HCT116 (cell line): ENCODE measurements at regions not wholly inside any gene's neighbourhood (a gene's known extent, or its start where the extent isn't known, plus 50 kb on each side); places are given as distances from the start of the nearest gene placed in this dataset.

Source experiments
- ATAC-seq: fragments of 200-7000 bp; cut with Tn5 transposase; 2 replicates; pipeline ENCODE4 v1.9.1; 2020; ENCODE audit warnings: mild to moderate bottlenecking, moderate library complexity
- BruUV-seq: library from RNA; stranded (reverse); fragments of 400-500 nt; replicated peaks from 2 replicates; lab custom pipeline; 2021; lab: Mats Ljungman, UMichigan
- CTCF ChIA-PET: fragments of 300-600 bp; sonication (Branson Sonifier 250); formaldehyde crosslinking; loops from one replicate; lab custom pipeline; 2021; ENCODE audit warnings: antibody characterized with exemption; lab: Charles Lee
- POLR2A ChIA-PET: fragments of 300-600, 350-600 bp; sonication (Branson Sonifier 250); formaldehyde crosslinking; loops from one replicate; lab custom pipeline; 2021; ENCODE audit warnings: antibody characterized with exemption; lab: Charles Lee
- RAD21 ChIA-PET, 2 experiments: fragments of 300-600 bp; sonication (Branson Sonifier 250); formaldehyde crosslinking; loops; one replicate each; lab custom pipeline; 2023; ENCODE audit warnings: low total read pairs in 2 of 2; ENCODE audit not compliant: uncharacterized antibody in 2 of 2, unreplicated experiment in 2 of 2, low non-redundant PET in 1 of 2; lab: Charles Lee
- DNase-seq: peaks from one replicate; pipeline ENCODE4 v3.0.0-alpha.2; 2010; ENCODE audit warnings: low read depth, low spot score
- H2AFZ ChIP-seq: fragments of 200-600 bp; shearing (Covaris generic), sonication (generic); 2 replicates; pipeline ENCODE4 v1.6.1; 2017; ENCODE audit warnings: low read depth, mixed run types, mixed read lengths, antibody characterized with exemption, low read length; ENCODE audit not compliant: poor library complexity, severe bottlenecking
- H3K27ac ChIP-seq: 2 replicates; pipeline ENCODE4 v1.5.1; 2012; ENCODE audit warnings: low read depth, low read length
- H3K27me3 ChIP-seq: fragments of 200-600 bp; sonication (generic); 2 replicates; pipeline ENCODE4 v1.6.1; 2016; ENCODE audit warnings: mixed run types, low read length, mixed read lengths; ENCODE audit not compliant: insufficient read depth
- H3K36me3 ChIP-seq, 2 experiments: fragments of 200-500 bp in 1 of 2; fragments of 200-600 bp in 1 of 2; sonication (Bioruptor generic) in 1 of 2; sonication (generic) in 1 of 2; 2 replicates each; pipeline versions ENCODE4 v1.5.1 to v1.6.1; 2014 to 2016; ENCODE audit warnings: low read length in 2 of 2, inconsistent platforms in 1 of 2, mixed read lengths in 1 of 2, mixed run types in 1 of 2; ENCODE audit not compliant: insufficient read depth in 2 of 2, control insufficient read depth in 1 of 2
- H3K4me1 ChIP-seq, 2 experiments: fragments of 200-600 bp in 1 of 2; sonication (generic) in 1 of 2; 2 replicates each; pipeline versions ENCODE4 v1.5.1 to v1.6.1; 2012 to 2017; ENCODE audit warnings: low read length in 2 of 2, inconsistent platforms in 1 of 2, mild to moderate bottlenecking in 1 of 2, mixed read lengths in 1 of 2, mixed run types in 1 of 2, moderate library complexity in 1 of 2; ENCODE audit not compliant: insufficient read depth in 2 of 2, control insufficient read depth in 1 of 2
- H3K4me2 ChIP-seq: fragments of 200-600 bp; sonication (generic); 2 replicates; pipeline ENCODE4 v1.6.1; 2017; ENCODE audit warnings: mixed run types, low read length, mixed read lengths
- H3K4me3 ChIP-seq, 2 experiments: fragments of 200-600 bp in 1 of 2; sonication (generic) in 1 of 2; replicated peaks in 1 of 2; 2 replicates each; pipeline ENCODE4 v1.5.1; 2011 to 2016; ENCODE audit warnings: low read length in 2 of 2, control low read depth in 1 of 2, low read depth in 1 of 2, mild to moderate bottlenecking in 1 of 2, mixed read lengths in 1 of 2, mixed run types in 1 of 2
- H3K79me2 ChIP-seq: fragments of 200-600 bp; sonication (generic); 2 replicates; pipeline ENCODE4 v1.6.1; 2017; ENCODE audit warnings: mild to moderate bottlenecking, mixed run types, low read length, moderate library complexity, mixed read lengths; ENCODE audit not compliant: insufficient read depth
- H3K9ac ChIP-seq: fragments of 200-600 bp; sonication (generic); 2 replicates; pipeline ENCODE4 v1.6.1; 2016; ENCODE audit warnings: low read length, mixed read lengths
- H3K9me2 ChIP-seq: fragments of 200-600 bp; sonication (generic), shearing (Covaris generic); 2 replicates; pipeline ENCODE4 v1.6.1; 2017; ENCODE audit warnings: mixed run types, mild to moderate bottlenecking, moderate library complexity; ENCODE audit not compliant: insufficient read depth
- H3K9me3 ChIP-seq, 2 experiments: fragments of 200-500 bp in 1 of 2; fragments of 200-600 bp in 1 of 2; sonication (Bioruptor generic) in 1 of 2; sonication (generic) in 1 of 2; 2 replicates each; pipeline ENCODE4 v1.6.1; 2014 to 2017; ENCODE audit warnings: low read length in 2 of 2, mixed read lengths in 2 of 2, inconsistent platforms in 1 of 2, low read depth in 1 of 2, mild to moderate bottlenecking in 1 of 2, mixed run types in 1 of 2, moderate library complexity in 1 of 2; ENCODE audit not compliant: control insufficient read depth in 1 of 2, insufficient read depth in 1 of 2
- H4K20me1 ChIP-seq: fragments of 200-600 bp; sonication (generic), shearing (Covaris generic); 2 replicates; pipeline ENCODE4 v1.6.1; 2017; ENCODE audit warnings: mixed run types, mild to moderate bottlenecking, moderate library complexity; ENCODE audit not compliant: insufficient read depth
- CEBPB ChIP-seq: IDR thresholded peaks from 2 replicates; pipeline ENCODE4 v1.6.1; 2012; ENCODE audit warnings: low read depth
- CTCF ChIP-seq, 3 experiments: fragments of 200-600 bp in 1 of 3; sonication (generic) in 1 of 3; IDR thresholded peaks in 2 of 3; conservative IDR thresholded peaks in 1 of 3; 2 replicates each; pipeline ENCODE4 v1.5.1; 2012 to 2017; ENCODE audit warnings: low read depth in 2 of 3, low read length in 2 of 3, antibody characterized with exemption in 1 of 3, borderline replicate concordance in 1 of 3, control low read depth in 1 of 3, mild to moderate bottlenecking in 1 of 3, mixed read lengths in 1 of 3, mixed run types in 1 of 3, moderate library complexity in 1 of 3; ENCODE audit not compliant: insufficient read depth in 1 of 3
- ELF1 ChIP-seq: IDR thresholded peaks from 2 replicates; pipeline ENCODE4 v1.6.1; 2012; ENCODE audit warnings: low read depth, borderline replicate concordance
- EZH2 ChIP-seq: fragments of 200-600 bp; sonication (generic); IDR thresholded peaks from 2 replicates; pipeline ENCODE4 v1.6.1; 2017; ENCODE audit warnings: antibody characterized with exemption, mixed run types
- FOSL1 ChIP-seq: IDR thresholded peaks from 2 replicates; pipeline ENCODE4 v1.6.1; 2012; ENCODE audit warnings: low read depth
- MAX ChIP-seq: IDR thresholded peaks from 2 replicates; pipeline ENCODE4 v1.6.1; 2012
- SIN3A ChIP-seq: IDR thresholded peaks from 2 replicates; pipeline ENCODE4 v1.6.1; 2012; ENCODE audit warnings: low read depth
- SP1 ChIP-seq: IDR thresholded peaks from 2 replicates; pipeline ENCODE4 v1.6.1; 2012; ENCODE audit warnings: low read depth
- YY1 ChIP-seq: IDR thresholded peaks from 2 replicates; pipeline ENCODE4 v1.6.1; 2011; ENCODE audit warnings: low read length, low read depth, moderate library complexity, mild to moderate bottlenecking; ENCODE audit not compliant: insufficient replicate concordance; ENCODE audit errors: extremely low read depth
- ZBTB33 ChIP-seq: IDR thresholded peaks from 2 replicates; pipeline ENCODE4 v1.6.1; 2011; ENCODE audit warnings: mild to moderate bottlenecking, low read length, moderate library complexity; ENCODE audit not compliant: insufficient replicate concordance; ENCODE audit errors: extremely low read depth
- intact Hi-C: fragments of 100-400 bp; cut with micrococcal nuclease; formaldehyde crosslinking; loops from 2 replicates; pipeline ENCODE4 v1.10.0; 2022
- TF ChIP-seq, protein P1 (sequence below): IDR thresholded peaks from 2 replicates; pipeline ENCODE4 v1.6.1; 2012; ENCODE audit warnings: low read depth

DNA sequence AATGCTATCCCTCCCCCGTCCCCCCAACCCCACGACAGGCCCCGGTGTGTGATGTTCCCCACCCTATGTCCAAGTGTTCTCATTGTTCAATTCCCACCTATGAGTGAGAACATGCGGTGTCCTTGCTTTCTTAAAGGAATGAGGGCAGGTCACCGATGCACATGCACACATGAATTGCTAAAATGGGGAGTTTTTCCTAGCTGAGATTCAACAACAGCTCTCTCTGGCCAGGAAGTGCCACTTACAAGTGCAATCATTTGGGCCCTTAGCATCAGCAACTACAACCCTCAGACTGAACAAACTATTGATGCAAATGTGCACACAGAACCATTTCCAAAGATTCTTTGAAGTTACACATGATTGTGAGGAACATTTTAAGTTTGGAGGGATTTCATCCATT, 95.7 kb upstream of the IQCM start:
- H3K27ac ChIP-seq, result no peak overlapping the region
- no peaks in the 10 kb centered on the region for H3K4me1 ChIP-seq
- H3K36me3 ChIP-seq, result no peaks in the 10 kb centered on the region
- H3K9me2 ChIP-seq, result no peaks in the 10 kb centered on the region
- H3K4me3 ChIP-seq, result no peak overlapping the region
- DNase-seq (no peak), ATAC-seq (no peak)
- H3K27me3 ChIP-seq, result no peaks in the 10 kb centered on the region
- H4K20me1 ChIP-seq, result no peaks in the 10 kb centered on the region
- intact Hi-C loops, result no loop called here
- CTCF ChIA-PET, result no interaction called here
- H2AFZ ChIP-seq, result no peak overlapping the region
- RAD21 ChIA-PET, result no interaction called here
- TF ChIP-seq EZH2 (no peak), ZBTB33 (no peak), MAX (no peak), YY1 (no peak), SP1 (no peak), FOSL1 (no peak), CEBPB (no peak), ELF1 (no peak), CTCF (IDR thresholded peaks at IDR 0.05 in 2 of 3, conservative IDR thresholded peaks at IDR 0.05 in 1 of 3; ENCODE audit: borderline replicate concordance in 1 of 3, insufficient read depth in 1 of 3, low read depth in 2 of 3, low read length in 2 of 3) (no peak), SIN3A (no peak)
- TF ChIP-seq, protein P1, sequence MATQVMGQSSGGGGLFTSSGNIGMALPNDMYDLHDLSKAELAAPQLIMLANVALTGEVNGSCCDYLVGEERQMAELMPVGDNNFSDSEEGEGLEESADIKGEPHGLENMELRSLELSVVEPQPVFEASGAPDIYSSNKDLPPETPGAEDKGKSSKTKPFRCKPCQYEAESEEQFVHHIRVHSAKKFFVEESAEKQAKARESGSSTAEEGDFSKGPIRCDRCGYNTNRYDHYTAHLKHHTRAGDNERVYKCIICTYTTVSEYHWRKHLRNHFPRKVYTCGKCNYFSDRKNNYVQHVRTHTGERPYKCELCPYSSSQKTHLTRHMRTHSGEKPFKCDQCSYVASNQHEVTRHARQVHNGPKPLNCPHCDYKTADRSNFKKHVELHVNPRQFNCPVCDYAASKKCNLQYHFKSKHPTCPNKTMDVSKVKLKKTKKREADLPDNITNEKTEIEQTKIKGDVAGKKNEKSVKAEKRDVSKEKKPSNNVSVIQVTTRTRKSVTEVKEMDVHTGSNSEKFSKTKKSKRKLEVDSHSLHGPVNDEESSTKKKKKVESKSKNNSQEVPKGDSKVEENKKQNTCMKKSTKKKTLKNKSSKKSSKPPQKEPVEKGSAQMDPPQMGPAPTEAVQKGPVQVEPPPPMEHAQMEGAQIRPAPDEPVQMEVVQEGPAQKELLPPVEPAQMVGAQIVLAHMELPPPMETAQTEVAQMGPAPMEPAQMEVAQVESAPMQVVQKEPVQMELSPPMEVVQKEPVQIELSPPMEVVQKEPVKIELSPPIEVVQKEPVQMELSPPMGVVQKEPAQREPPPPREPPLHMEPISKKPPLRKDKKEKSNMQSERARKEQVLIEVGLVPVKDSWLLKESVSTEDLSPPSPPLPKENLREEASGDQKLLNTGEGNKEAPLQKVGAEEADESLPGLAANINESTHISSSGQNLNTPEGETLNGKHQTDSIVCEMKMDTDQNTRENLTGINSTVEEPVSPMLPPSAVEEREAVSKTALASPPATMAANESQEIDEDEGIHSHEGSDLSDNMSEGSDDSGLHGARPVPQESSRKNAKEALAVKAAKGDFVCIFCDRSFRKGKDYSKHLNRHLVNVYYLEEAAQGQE, result no peak
- H3K79me2 ChIP-seq, result no peaks in the 10 kb centered on the region
- POLR2A ChIA-PET, result no interaction called here
- H3K4me2 ChIP-seq, result no peak overlapping the region
- no peak overlapping the region for H3K9ac ChIP-seq
- no peaks in the 10 kb centered on the region for H3K9me3 ChIP-seq
- no TSS peak for BruUV-seq
